ENCODE measurements at regions not wholly inside any gene's neighbourhood (a gene's known extent, or its start where the extent isn't known, plus 50 kb on each side); places are given as distances from the start of the nearest gene placed in this dataset.

DNA sequence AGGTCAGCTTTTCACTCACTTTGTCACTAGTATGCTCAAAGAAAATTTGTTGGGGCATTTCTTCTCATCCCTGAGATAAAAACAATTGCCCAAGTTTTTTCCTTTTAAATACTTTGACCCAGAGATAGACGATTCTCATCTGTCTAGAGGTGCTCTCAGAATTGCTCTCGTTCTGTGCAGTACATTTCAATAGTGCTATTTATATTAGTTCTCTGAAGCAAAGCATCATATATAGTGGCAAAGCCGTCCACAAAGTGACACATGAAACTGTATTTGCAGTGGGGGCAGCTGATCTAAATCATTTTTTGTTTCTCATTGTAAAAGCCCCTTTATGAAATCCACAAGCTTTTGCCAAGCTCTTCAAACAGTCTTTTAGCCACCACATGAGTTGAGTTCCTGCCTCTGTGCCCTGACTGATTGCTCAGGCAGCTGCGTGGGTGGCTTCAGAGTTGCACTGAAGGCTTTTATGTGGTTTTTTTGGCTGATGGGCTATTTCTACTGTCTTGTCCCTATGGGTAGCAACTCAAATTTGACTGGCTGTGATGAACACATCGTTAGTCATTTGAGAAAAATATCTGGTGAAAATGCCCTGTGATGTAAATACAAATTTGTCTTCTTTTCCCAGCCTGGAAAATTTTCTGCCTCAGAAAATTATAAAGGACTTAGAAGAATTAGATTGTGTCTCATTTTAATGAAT, 119.1 kb upstream of the OTUD4 start:
- intact Hi-C loops (cut with DNase I) = no loop called here
- H3K27ac ChIP-seq = no peak overlapping the region
- no peak overlapping the region for H3K4me3 ChIP-seq
- TF ChIP-seq, protein P1, sequence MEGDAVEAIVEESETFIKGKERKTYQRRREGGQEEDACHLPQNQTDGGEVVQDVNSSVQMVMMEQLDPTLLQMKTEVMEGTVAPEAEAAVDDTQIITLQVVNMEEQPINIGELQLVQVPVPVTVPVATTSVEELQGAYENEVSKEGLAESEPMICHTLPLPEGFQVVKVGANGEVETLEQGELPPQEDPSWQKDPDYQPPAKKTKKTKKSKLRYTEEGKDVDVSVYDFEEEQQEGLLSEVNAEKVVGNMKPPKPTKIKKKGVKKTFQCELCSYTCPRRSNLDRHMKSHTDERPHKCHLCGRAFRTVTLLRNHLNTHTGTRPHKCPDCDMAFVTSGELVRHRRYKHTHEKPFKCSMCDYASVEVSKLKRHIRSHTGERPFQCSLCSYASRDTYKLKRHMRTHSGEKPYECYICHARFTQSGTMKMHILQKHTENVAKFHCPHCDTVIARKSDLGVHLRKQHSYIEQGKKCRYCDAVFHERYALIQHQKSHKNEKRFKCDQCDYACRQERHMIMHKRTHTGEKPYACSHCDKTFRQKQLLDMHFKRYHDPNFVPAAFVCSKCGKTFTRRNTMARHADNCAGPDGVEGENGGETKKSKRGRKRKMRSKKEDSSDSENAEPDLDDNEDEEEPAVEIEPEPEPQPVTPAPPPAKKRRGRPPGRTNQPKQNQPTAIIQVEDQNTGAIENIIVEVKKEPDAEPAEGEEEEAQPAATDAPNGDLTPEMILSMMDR (IDR thresholded peaks at IDR 0.05) = no peak
- TF ChIP-seq EP300 (IDR thresholded peaks at IDR 0.05) (no peak), POLR2A (IDR thresholded peaks at IDR 0.05) (no peak)
- H3K36me3 ChIP-seq = no peaks in the 10 kb centered on the region
- H3K27me3 ChIP-seq = no peaks in the 10 kb centered on the region
- no peaks in the 10 kb centered on the region for H3K4me1 ChIP-seq (ENCODE audit: insufficient read depth)
- H3K9me3 ChIP-seq = no peaks in the 10 kb centered on the region
- DNase-seq = no peak
- 40 to 53% (median 44%) methylated on average over 5 of the region's 5 CpGs for WGBS, 3 donors

DNA sequence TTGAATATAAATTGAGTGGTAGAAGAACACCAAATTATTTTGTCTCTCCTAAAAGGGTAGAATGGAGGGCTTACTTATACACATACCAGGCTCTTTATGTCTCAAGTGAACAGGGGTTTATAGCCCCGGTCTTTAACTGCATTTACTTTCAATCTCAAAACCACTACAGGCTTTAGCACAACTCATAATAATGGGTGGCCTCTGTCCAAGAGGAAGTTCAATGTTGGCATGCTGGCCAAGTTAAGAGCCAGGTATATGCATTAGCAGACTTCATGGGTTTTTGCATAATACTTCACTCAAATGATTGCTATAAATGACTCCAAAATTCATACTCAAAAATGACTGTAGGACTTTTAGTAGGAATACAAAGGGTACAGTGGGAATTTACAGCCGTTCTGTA, 118.5 kb upstream of the OTUD4 start:
- H3K36me3 ChIP-seq = no peaks in the 10 kb centered on the region
- no peaks in the 10 kb centered on the region for H3K9me3 ChIP-seq
- TF ChIP-seq, protein P1 (IDR thresholded peaks at IDR 0.05) = no peak
- TF ChIP-seq POLR2A (IDR thresholded peaks at IDR 0.05) (no peak), EP300 (IDR thresholded peaks at IDR 0.05) (no peak)
- H3K27ac ChIP-seq = no peak overlapping the region
- 55 to 66% (median 63%) methylated on average over 2 of the region's 2 CpGs for WGBS, 3 donors
- intact Hi-C loops (cut with DNase I) = no loop called here
- H3K4me3 ChIP-seq = no peak overlapping the region
- H3K27me3 ChIP-seq = no peaks in the 10 kb centered on the region
- H3K4me1 ChIP-seq (ENCODE audit: insufficient read depth) = no peaks in the 10 kb centered on the region
- DNase-seq = no peak

DNA sequence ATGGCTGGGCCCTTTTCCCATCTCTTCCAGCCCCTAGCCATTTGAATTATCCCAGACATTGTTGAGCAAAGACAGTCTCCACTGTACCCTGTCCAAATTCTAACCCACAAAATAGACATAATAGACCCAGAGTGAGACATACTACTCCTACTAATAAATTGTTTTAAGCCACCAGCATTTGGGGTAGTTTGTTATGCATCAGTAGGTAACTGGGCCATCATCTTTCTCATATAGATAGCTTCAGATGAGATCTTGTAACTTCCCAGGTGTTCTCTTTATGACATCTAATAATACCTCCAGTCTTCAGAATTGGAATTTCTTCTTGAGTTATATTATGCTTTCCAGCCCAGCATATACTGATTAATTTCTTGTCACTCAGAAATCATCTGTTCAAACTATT, 117.2 kb upstream of the OTUD4 start:
- intact Hi-C loops (cut with DNase I) = no loop called here
- DNase-seq = no peak
- no peaks in the 10 kb centered on the region for H3K9me3 ChIP-seq
- H3K36me3 ChIP-seq = no peaks in the 10 kb centered on the region
- H3K4me3 ChIP-seq = no peak overlapping the region
- H3K27ac ChIP-seq = no peak overlapping the region
- H3K27me3 ChIP-seq = no peaks in the 10 kb centered on the region
- H3K4me1 ChIP-seq (ENCODE audit: insufficient read depth) = no peaks in the 10 kb centered on the region
- TF ChIP-seq POLR2A (IDR thresholded peaks at IDR 0.05) (no peak), EP300 (IDR thresholded peaks at IDR 0.05) (no peak)
- TF ChIP-seq, protein P1 (IDR thresholded peaks at IDR 0.05) = no peak

DNA sequence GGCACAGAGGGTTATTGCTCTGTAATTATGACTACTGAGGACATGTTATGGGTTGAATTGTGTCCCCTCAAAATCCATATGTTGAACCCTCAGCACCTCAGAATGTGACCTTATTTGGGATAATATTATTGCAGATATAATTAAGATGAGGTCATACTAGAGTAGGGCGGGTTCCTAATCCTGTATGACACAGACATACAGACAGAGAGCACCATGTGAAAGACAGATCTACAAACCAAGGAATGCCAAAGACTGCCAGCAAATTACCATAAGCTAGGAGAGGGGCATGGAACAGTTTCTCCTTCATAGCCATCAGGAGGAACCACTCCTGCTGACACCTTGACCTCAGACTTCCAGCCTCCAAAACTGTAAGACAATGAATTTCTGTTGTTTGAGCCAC, 115.2 kb upstream of the OTUD4 start:
- 47 to 93% (median 50%) methylated on average over 1 of the region's 1 CpG for WGBS, 3 donors
- TF ChIP-seq EP300 (IDR thresholded peaks at IDR 0.05) = no peak
- no peak for TF ChIP-seq POLR2A (IDR thresholded peaks at IDR 0.05)
- TF ChIP-seq, protein P1 (IDR thresholded peaks at IDR 0.05) = no peak
- no peak for DNase-seq

More for the DNA sequence above, 115.2 kb upstream of the OTUD4 start:
- Histone ChIP-seq H3K9me3 (no peaks in the 10 kb centered on the region), H3K4me3 (no peak overlapping the region), H3K27ac (no peak overlapping the region), H3K4me1 (ENCODE audit: insufficient read depth) (no peaks in the 10 kb centered on the region), H3K27me3 (no peaks in the 10 kb centered on the region), H3K36me3 (no peaks in the 10 kb centered on the region)
- intact Hi-C loops (cut with DNase I) = no loop called here

Data from ovary (tissue), 7 donors.